Keratinocyte (primary cell): ENCODE measurements at regions not wholly inside any gene's neighbourhood (a gene's known extent, or its start where the extent isn't known, plus 50 kb on each side); places are given as distances from the start of the nearest gene placed in this dataset.

ENCODE experiments used
- DNase-seq: peaks from one replicate; pipeline ENCODE4 v3.0.0-alpha.2; 2011; ENCODE audit warnings: low read depth, missing footprints, low spot score
- FAIRE-seq: peaks from 2 replicates; lab custom pipeline; 2011; peaks lifted over from hg19 to GRCh38; lab: Jason Lieb, UNC
- H2AFZ ChIP-seq: 2 replicates; pipeline ENCODE4 v1.6.0; 2012; ENCODE audit warnings: low read length, control low read depth, inconsistent platforms; ENCODE audit not compliant: control insufficient read depth
- H3K27ac ChIP-seq: 2 replicates; pipeline ENCODE4 v1.5.1; 2011; ENCODE audit warnings: low read length; ENCODE audit not compliant: control insufficient read depth, insufficient read depth
- H3K27me3 ChIP-seq: 3 replicates; pipeline ENCODE4 v1.6.0; 2011; ENCODE audit warnings: low read length; ENCODE audit not compliant: control insufficient read depth, insufficient read depth; ENCODE audit errors: extremely low read depth
- H3K36me3 ChIP-seq, 2 experiments: 2 replicates in 1 of 2; 3 replicates in 1 of 2; pipeline ENCODE4 v1.5.1; 2011; ENCODE audit warnings: low read length in 2 of 2, mild to moderate bottlenecking in 1 of 2; ENCODE audit not compliant: control insufficient read depth in 2 of 2, insufficient read depth in 2 of 2; ENCODE audit errors: extremely low read depth in 1 of 2
- H3K4me1 ChIP-seq: 3 replicates; pipeline ENCODE4 v1.5.1; 2011; ENCODE audit warnings: low read length; ENCODE audit not compliant: control insufficient read depth, insufficient read depth; ENCODE audit errors: extremely low read depth
- H3K4me2 ChIP-seq: 3 replicates; pipeline ENCODE4 v1.6.0; 2011; ENCODE audit warnings: low read depth, low read length; ENCODE audit not compliant: control insufficient read depth, insufficient read depth; ENCODE audit errors: extremely low read depth
- H3K4me3 ChIP-seq, 3 experiments: fragments of 200-600 bp in 1 of 3; sonication (generic) in 1 of 3; 2 replicates in 2 of 3; 3 replicates in 1 of 3; pipeline ENCODE4 v1.5.1; 2011 to 2016; ENCODE audit warnings: low read length in 3 of 3, mild to moderate bottlenecking in 3 of 3, control low read depth in 2 of 3, inconsistent platforms in 1 of 3, low read depth in 1 of 3, mixed read lengths in 1 of 3, mixed run types in 1 of 3, moderate library complexity in 1 of 3; ENCODE audit not compliant: control insufficient read depth in 2 of 3, insufficient read depth in 2 of 3; ENCODE audit errors: extremely low read depth in 1 of 3
- H3K79me2 ChIP-seq: 2 replicates; pipeline ENCODE4 v1.6.0; 2012; ENCODE audit warnings: low read length; ENCODE audit not compliant: control insufficient read depth, insufficient read depth
- H3K9ac ChIP-seq: 3 replicates; pipeline ENCODE4 v1.6.0; 2011; ENCODE audit warnings: low read length; ENCODE audit not compliant: control insufficient read depth, insufficient read depth; ENCODE audit errors: extremely low read depth
- H3K9me1 ChIP-seq: 3 replicates; pipeline ENCODE4 v1.6.0; 2011; ENCODE audit warnings: low read length; ENCODE audit not compliant: control insufficient read depth, insufficient read depth; ENCODE audit errors: extremely low read depth
- H3K9me3 ChIP-seq: 2 replicates; pipeline ENCODE4 v1.5.1; 2012; ENCODE audit warnings: low read depth, low read length; ENCODE audit not compliant: control insufficient read depth
- H4K20me1 ChIP-seq: 3 replicates; pipeline ENCODE4 v1.6.0; 2011; ENCODE audit warnings: low read length; ENCODE audit not compliant: control insufficient read depth, insufficient read depth; ENCODE audit errors: extremely low read depth
- CTCF ChIP-seq, 3 experiments: IDR thresholded peaks in 1 of 3; conservative IDR thresholded peaks in 1 of 3; optimal IDR thresholded peaks in 1 of 3; 2 replicates in 2 of 3; 3 replicates in 1 of 3; pipeline versions ENCODE3 to v1.5.1; 2011; ENCODE audit warnings: low read length in 3 of 3, mild to moderate bottlenecking in 3 of 3, moderate library complexity in 2 of 3, control low read depth in 1 of 3, inconsistent platforms in 1 of 3; ENCODE audit not compliant: insufficient read depth in 2 of 3; ENCODE audit errors: extremely low read depth in 1 of 3
- EZH2 ChIP-seq: IDR thresholded peaks from one replicate; pipeline ENCODE4 v1.6.1; 2012; ENCODE audit warnings: inconsistent platforms, mild to moderate bottlenecking, low read length, moderate library complexity
- dilution Hi-C: fragments of 300-500 bp; cut with MboI; formaldehyde crosslinking; loops from one replicate; pipeline ENCODE4 v1.7.0; 2020; ENCODE audit warnings: low sequenced_read_pairs; ENCODE audit not compliant: extremely low pct_ligation_motif_present

GRCh38 chr1:98232678-98233077 is 311.8 kb upstream of the DPYD start:
- Histone ChIP-seq H3K4me1 (no peaks in the 10 kb centered on the region), H3K27ac (no peak overlapping the region), H3K36me3 (no peaks in the 10 kb centered on the region), H3K4me2 (no peak overlapping the region), H3K9me3 (peaks cover 3% of the 10 kb centered on the region), H3K4me3 (no peak overlapping the region), H3K79me2 (no peaks in the 10 kb centered on the region), H3K9ac (no peak overlapping the region), H2AFZ (no peak overlapping the region), H3K9me1 (no peaks in the 10 kb centered on the region), H3K27me3 (no peaks in the 10 kb centered on the region), H4K20me1 (no peaks in the 10 kb centered on the region)
- FAIRE-seq (peak; percentile 32), DNase-seq (no peak)
- dilution Hi-C loops: no loop called here
- TF ChIP-seq EZH2: no peak
- no peak for TF ChIP-seq CTCF (optimal IDR thresholded peaks at IDR 0.05 in 1 of 3, IDR thresholded peaks at IDR 0.05 in 1 of 3, conservative IDR thresholded peaks at IDR 0.05 in 1 of 3; ENCODE audit: extremely low read depth in 1 of 3, insufficient read depth in 2 of 3, low read length in 3 of 3)

GRCh38 chr1:98222706-98223105 is 301.9 kb upstream of the DPYD start:
- Histone ChIP-seq H3K36me3 (no peaks in the 10 kb centered on the region), H3K9me1 (no peaks in the 10 kb centered on the region), H3K9ac (no peak overlapping the region), H3K4me2 (no peak overlapping the region), H3K79me2 (no peaks in the 10 kb centered on the region), H3K4me1 (no peaks in the 10 kb centered on the region), H2AFZ (no peak overlapping the region), H3K27ac (no peak overlapping the region), H4K20me1 (no peaks in the 10 kb centered on the region), H3K4me3 (no peak overlapping the region), H3K27me3 (no peaks in the 10 kb centered on the region), H3K9me3 (no peaks in the 10 kb centered on the region)
- peak; percentile 26 for FAIRE-seq
- no peak for TF ChIP-seq CTCF (optimal IDR thresholded peaks at IDR 0.05 in 1 of 3, IDR thresholded peaks at IDR 0.05 in 1 of 3, conservative IDR thresholded peaks at IDR 0.05 in 1 of 3; ENCODE audit: extremely low read depth in 1 of 3, insufficient read depth in 2 of 3, low read length in 3 of 3)
- TF ChIP-seq EZH2: no peak
- dilution Hi-C loops: no loop called here
- no peak for DNase-seq
